Daoy (cell line): ENCODE measurements at regions not wholly inside any gene's neighbourhood (a gene's known extent, or its start where the extent isn't known, plus 50 kb on each side); places are given as distances from the start of the nearest gene placed in this dataset.

ENCODE experiments used
- DNase-seq: peaks from one replicate; pipeline ENCODE4 v3.0.0-alpha.2; 2015; ENCODE audit warnings: low read depth

- no peak for DNase-seq
Measured at GRCh38 chr12:124630791-124631313, 63.4 kb upstream of the NCOR2 start.

GRCh38 chr12:124629789-124630480, 62.5 kb upstream of the NCOR2 start:
- DNase-seq: no peak

GRCh38 chr12:124629117-124629516, 61.7 kb upstream of the NCOR2 start:
- DNase-seq: no peak

- no peak for DNase-seq
Measured at GRCh38 chr12:124627956-124628355, 60.5 kb upstream of the NCOR2 start.

- no peak for DNase-seq
Measured at GRCh38 chr12:124626971-124627411, 59.6 kb upstream of the NCOR2 start.

- peak; percentile 80 for DNase-seq
Measured at GRCh38 chr12:124625867-124626675, 58.7 kb upstream of the NCOR2 start.

GRCh38 chr12:124624823-124625222, 57.4 kb upstream of the NCOR2 start:
- DNase-seq: no peak

GRCh38 chr12:124623344-124624035, 56.1 kb upstream of the NCOR2 start:
- no peak for DNase-seq

GRCh38 chr12:124622764-124623163, 55.4 kb upstream of the NCOR2 start:
- DNase-seq: no peak

- DNase-seq: no peak
Measured at GRCh38 chr12:124622331-124622730, 54.9 kb upstream of the NCOR2 start.

- peak; percentile 59 for DNase-seq
Measured at GRCh38 chr12:124621296-124621660, 53.9 kb upstream of the NCOR2 start.

GRCh38 chr12:124620606-124621295, 53.3 kb upstream of the NCOR2 start:
- DNase-seq: peak; percentile 60

- DNase-seq: no peak
Measured at GRCh38 chr12:124618291-124618902, 51.0 kb upstream of the NCOR2 start.

- no peak for DNase-seq
Measured at GRCh38 chr12:124617615-124618014, 50.2 kb upstream of the NCOR2 start.
